ENCODE measurements at regions not wholly inside any gene's neighbourhood (a gene's known extent, or its start where the extent isn't known, plus 50 kb on each side); places are given as distances from the start of the nearest gene placed in this dataset.

GRCh38 chr11:28819741-28820140, 711.6 kb downstream of the METTL15 start:
- no peak overlapping the region for H3K4me3 Mint-ChIP-seq

GRCh38 chr11:28815110-28815509, 706.9 kb downstream of the METTL15 start:
- no peak for DNase-seq (ENCODE audit: low read depth, low spot score)
- no peaks in the 10 kb centered on the region for H3K9me3 Mint-ChIP-seq
- H3K4me1 Mint-ChIP-seq: no peaks in the 10 kb centered on the region
- H3K27ac Mint-ChIP-seq (ENCODE audit: unreplicated experiment): no peak overlapping the region
- H3K27me3 Mint-ChIP-seq (ENCODE audit: low read depth): no peaks in the 10 kb centered on the region
- no peak for TF ChIP-seq CTCF (conservative IDR thresholded peaks at IDR 0.05)
- no peak overlapping the region for H3K4me3 Mint-ChIP-seq
- H3K36me3 Mint-ChIP-seq (ENCODE audit: low read depth): no peaks in the 10 kb centered on the region

More at GRCh38 chr11:28819741-28820140, 711.6 kb downstream of the METTL15 start:
- Mint-ChIP-seq H3K27me3 (ENCODE audit: low read depth) (no peaks in the 10 kb centered on the region), H3K9me3 (no peaks in the 10 kb centered on the region), H3K4me1 (no peaks in the 10 kb centered on the region), H3K27ac (ENCODE audit: unreplicated experiment) (no peak overlapping the region), H3K36me3 (ENCODE audit: low read depth) (no peaks in the 10 kb centered on the region)
- no peak for TF ChIP-seq CTCF (conservative IDR thresholded peaks at IDR 0.05)
- no peak for DNase-seq (ENCODE audit: low read depth, low spot score)

- H3K4me3 Mint-ChIP-seq: no peak overlapping the region
- H3K9me3 Mint-ChIP-seq: no peaks in the 10 kb centered on the region
- H3K4me1 Mint-ChIP-seq: no peaks in the 10 kb centered on the region
- DNase-seq (ENCODE audit: low read depth, low spot score): no peak
- no peaks in the 10 kb centered on the region for H3K27me3 Mint-ChIP-seq (ENCODE audit: low read depth)
- no peaks in the 10 kb centered on the region for H3K36me3 Mint-ChIP-seq (ENCODE audit: low read depth)
- no peak overlapping the region for H3K27ac Mint-ChIP-seq (ENCODE audit: unreplicated experiment)
- TF ChIP-seq CTCF (conservative IDR thresholded peaks at IDR 0.05): no peak
These were observed 700.6 kb downstream of the METTL15 start for GRCh38 chr11:28808771-28809170.

GRCh38 chr11:28799316-28799715, 691.1 kb downstream of the METTL15 start:
- H3K27me3 Mint-ChIP-seq (ENCODE audit: low read depth): no peaks in the 10 kb centered on the region
- H3K36me3 Mint-ChIP-seq (ENCODE audit: low read depth): no peaks in the 10 kb centered on the region
- no peak for DNase-seq (ENCODE audit: low read depth, low spot score)
- H3K9me3 Mint-ChIP-seq: no peaks in the 10 kb centered on the region
- H3K4me1 Mint-ChIP-seq: no peaks in the 10 kb centered on the region
- TF ChIP-seq CTCF (conservative IDR thresholded peaks at IDR 0.05): no peak
- no peak overlapping the region for H3K4me3 Mint-ChIP-seq
- H3K27ac Mint-ChIP-seq (ENCODE audit: unreplicated experiment): no peak overlapping the region

- H3K27me3 Mint-ChIP-seq (ENCODE audit: low read depth): no peaks in the 10 kb centered on the region
- H3K36me3 Mint-ChIP-seq (ENCODE audit: low read depth): no peaks in the 10 kb centered on the region
- H3K9me3 Mint-ChIP-seq: no peaks in the 10 kb centered on the region
- H3K4me3 Mint-ChIP-seq: no peak overlapping the region
- H3K4me1 Mint-ChIP-seq: peaks cover 3% of the 10 kb centered on the region
- no peak overlapping the region for H3K27ac Mint-ChIP-seq (ENCODE audit: unreplicated experiment)
- DNase-seq (ENCODE audit: low read depth, low spot score): no peak
- TF ChIP-seq CTCF (conservative IDR thresholded peaks at IDR 0.05): no peak
These were observed 690.1 kb downstream of the METTL15 start for GRCh38 chr11:28798286-28798685.

- Mint-ChIP-seq H3K36me3 (ENCODE audit: low read depth) (no peaks in the 10 kb centered on the region), H3K27me3 (ENCODE audit: low read depth) (no peaks in the 10 kb centered on the region), H3K9me3 (no peaks in the 10 kb centered on the region), H3K4me1 (peaks cover 3% of the 10 kb centered on the region), H3K4me3 (no peak overlapping the region), H3K27ac (ENCODE audit: unreplicated experiment) (no peak overlapping the region)
- no peak for TF ChIP-seq CTCF (conservative IDR thresholded peaks at IDR 0.05)
- DNase-seq (ENCODE audit: low read depth, low spot score): no peak
These were observed 689.3 kb downstream of the METTL15 start for GRCh38 chr11:28797536-28797935.
